Testis (tissue), 2 donors: ENCODE measurements at regions not wholly inside any gene's neighbourhood (a gene's known extent, or its start where the extent isn't known, plus 50 kb on each side); places are given as distances from the start of the nearest gene placed in this dataset.
"Not testable (repeated sequence)": the region's sequence is repeated elsewhere in the genome, so short reads cannot be mapped to it uniquely, and the experiment has no call there.

Experiments used
- DNase-seq: peaks from one replicate; pipeline ENCODE4 v3.0.0-alpha.2; 2019
- H3K27ac ChIP-seq, 2 donors: fragments of 200-600 bp; sonication (generic); one replicate each; pipeline ENCODE4 v1.5.1; 2019
- H3K27me3 ChIP-seq: fragments of 200-600 bp; sonication (generic); one replicate; pipeline ENCODE4 v1.5.1; 2019
- H3K36me3 ChIP-seq: fragments of 200-600 bp; sonication (generic); one replicate; pipeline ENCODE4 v1.5.1; 2017; ENCODE audit warnings: low read depth; ENCODE audit errors: missing control alignments
- H3K4me1 ChIP-seq: fragments of 200-600 bp; sonication (generic); one replicate; pipeline ENCODE4 v1.5.1; 2019
- H3K4me3 ChIP-seq, 2 donors: fragments of 200-600 bp; sonication (generic); one replicate each; pipeline ENCODE4 v1.5.1; 2017 to 2019
- H3K9me3 ChIP-seq: fragments of 200-600 bp; sonication (generic); one replicate; pipeline ENCODE4 v1.5.1; 2017
- CTCF ChIP-seq, 3 experiments: fragments of 450-650 bp in 2 of 3; fragments of 200-600 bp in 1 of 3; sonication (generic) in 1 of 3; IDR thresholded peaks; one replicate each; pipeline ENCODE4 v1.5.1; 2016 to 2019; ENCODE audit warnings: antibody characterized with exemption in 3 of 3, mild to moderate bottlenecking in 2 of 3, moderate library complexity in 1 of 3
- POLR2A ChIP-seq: fragments of 450-650 bp; IDR thresholded peaks from one replicate; pipeline ENCODE4 v1.6.1; 2017; ENCODE audit warnings: antibody characterized with exemption, mild to moderate bottlenecking, moderate library complexity
- WGBS, 2 donors: methylation state at CpG; one replicate each; pipeline ENCODE4 v1.1.5; 2018; 5-methylcytosine and 5-hydroxymethylcytosine counted together
- intact Hi-C: fragments of 100-400 bp; cut with DNase I; formaldehyde crosslinking; loops from one replicate; pipeline ENCODE4 v1.15.1; 2023; ENCODE audit warnings: low total_unique reads

- no peak for DNase-seq
- H3K4me1 ChIP-seq = no peaks in the 10 kb centered on the region
- H3K9me3 ChIP-seq = no peaks in the 10 kb centered on the region
- TF ChIP-seq POLR2A (no peak), CTCF (IDR thresholded peaks at IDR 0.05) (no peak)
- intact Hi-C loops = no loop called here
- H3K36me3 ChIP-seq = no peaks in the 10 kb centered on the region
- H3K27me3 ChIP-seq = no peaks in the 10 kb centered on the region
- no peak overlapping the region for H3K27ac ChIP-seq
- WGBS, 2 donors = 55 to 62% methylated on average over 6 of the region's 6 CpGs
- no peak overlapping the region for H3K4me3 ChIP-seq
Observed at GRCh38 chr13:37288057-37288720, 182.7 kb upstream of the CSNK1A1L start.

GRCh38 chr13:37280231-37280630 is 174.8 kb upstream of the CSNK1A1L start:
- H3K9me3 ChIP-seq, DNase-seq, H3K4me1 ChIP-seq, H3K36me3 ChIP-seq, intact Hi-C loops, H3K4me3 ChIP-seq, H3K27ac ChIP-seq, H3K27me3 ChIP-seq: not testable (repeated sequence)
- WGBS, 2 donors = 60% methylated on average over 1 of the region's 28 CpGs; no CpG with 5 or more reads in 1 of the 2 donors

- DNase-seq = no peak
- H3K27me3 ChIP-seq = no peaks in the 10 kb centered on the region
Observed at GRCh38 chr13:37277435-37278144, 172.1 kb upstream of the CSNK1A1L start.

GRCh38 chr13:37277007-37277406 is 171.5 kb upstream of the CSNK1A1L start:
- TF ChIP-seq POLR2A = no peak
- TF ChIP-seq CTCF (IDR thresholded peaks at IDR 0.05) = no peak
- intact Hi-C loops = no loop called here
- Histone ChIP-seq H3K4me1 (no peaks in the 10 kb centered on the region), H3K4me3 (no peak overlapping the region), H3K36me3 (no peaks in the 10 kb centered on the region), H3K27ac (no peak overlapping the region), H3K27me3 (no peaks in the 10 kb centered on the region), H3K9me3 (no peaks in the 10 kb centered on the region)
- 95 to 100% methylated on average over 1 of the region's 1 CpG for WGBS, 2 donors
- DNase-seq = no peak

More at GRCh38 chr13:37277435-37278144, 172.1 kb upstream of the CSNK1A1L start:
- intact Hi-C loops = no loop called here
- 63 to 67% methylated on average over 3 of the region's 3 CpGs for WGBS, 2 donors
- Histone ChIP-seq H3K4me3 (no peak overlapping the region), H3K36me3 (no peaks in the 10 kb centered on the region), H3K27ac (no peak overlapping the region), H3K4me1 (no peaks in the 10 kb centered on the region), H3K9me3 (no peaks in the 10 kb centered on the region)
- TF ChIP-seq POLR2A (no peak), CTCF (IDR thresholded peaks at IDR 0.05) (no peak)

GRCh38 chr13:37274569-37275497 is 169.4 kb upstream of the CSNK1A1L start:
- TF ChIP-seq POLR2A = no peak
- no peak for TF ChIP-seq CTCF (IDR thresholded peaks at IDR 0.05)
- intact Hi-C loops = no loop called here
- Histone ChIP-seq H3K36me3 (no peaks in the 10 kb centered on the region), H3K27ac (no peak overlapping the region), H3K4me1 (no peaks in the 10 kb centered on the region), H3K4me3 (no peak overlapping the region), H3K9me3 (no peaks in the 10 kb centered on the region), H3K27me3 (no peaks in the 10 kb centered on the region)
- WGBS, 2 donors = 73 to 83% methylated on average over 6 of the region's 6 CpGs
- no peak for DNase-seq
